Fibroblast of lung (primary cell): ENCODE measurements at regions not wholly inside any gene's neighbourhood (a gene's known extent, or its start where the extent isn't known, plus 50 kb on each side); places are given as distances from the start of the nearest gene placed in this dataset.

Experiments
- EZH2 ChIP-seq: IDR thresholded peaks from 2 replicates; pipeline ENCODE4 v1.5.1; 2012; ENCODE audit warnings: low read length, control low read depth, mild to moderate bottlenecking; ENCODE audit errors: missing control alignments
- TF ChIP-seq, protein P1 (sequence below), 2 donors: IDR thresholded peaks in 1 of 2; conservative IDR thresholded peaks in 1 of 2; 1 replicate in 1 of 2; 2 replicates in 1 of 2; pipeline ENCODE4 v1.5.1; 2011 to 2012; ENCODE audit warnings: low read length in 2 of 2, control low read depth in 1 of 2, inconsistent platforms in 1 of 2, low read depth in 1 of 2, mild to moderate bottlenecking in 1 of 2

- TF ChIP-seq, protein P1, sequence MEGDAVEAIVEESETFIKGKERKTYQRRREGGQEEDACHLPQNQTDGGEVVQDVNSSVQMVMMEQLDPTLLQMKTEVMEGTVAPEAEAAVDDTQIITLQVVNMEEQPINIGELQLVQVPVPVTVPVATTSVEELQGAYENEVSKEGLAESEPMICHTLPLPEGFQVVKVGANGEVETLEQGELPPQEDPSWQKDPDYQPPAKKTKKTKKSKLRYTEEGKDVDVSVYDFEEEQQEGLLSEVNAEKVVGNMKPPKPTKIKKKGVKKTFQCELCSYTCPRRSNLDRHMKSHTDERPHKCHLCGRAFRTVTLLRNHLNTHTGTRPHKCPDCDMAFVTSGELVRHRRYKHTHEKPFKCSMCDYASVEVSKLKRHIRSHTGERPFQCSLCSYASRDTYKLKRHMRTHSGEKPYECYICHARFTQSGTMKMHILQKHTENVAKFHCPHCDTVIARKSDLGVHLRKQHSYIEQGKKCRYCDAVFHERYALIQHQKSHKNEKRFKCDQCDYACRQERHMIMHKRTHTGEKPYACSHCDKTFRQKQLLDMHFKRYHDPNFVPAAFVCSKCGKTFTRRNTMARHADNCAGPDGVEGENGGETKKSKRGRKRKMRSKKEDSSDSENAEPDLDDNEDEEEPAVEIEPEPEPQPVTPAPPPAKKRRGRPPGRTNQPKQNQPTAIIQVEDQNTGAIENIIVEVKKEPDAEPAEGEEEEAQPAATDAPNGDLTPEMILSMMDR (conservative IDR thresholded peaks at IDR 0.05 in 1 of 2, IDR thresholded peaks at IDR 0.05 in 1 of 2; ENCODE audit: low read depth in 1 of 2, low read length in 2 of 2), result no peak
- TF ChIP-seq EZH2, result no peak
Measured at GRCh38 chr10:57823398-57823797, 444.3 kb downstream of the IPMK start.
